GM13977 (cell line): ENCODE measurements at regions not wholly inside any gene's neighbourhood (a gene's known extent, or its start where the extent isn't known, plus 50 kb on each side); places are given as distances from the start of the nearest gene placed in this dataset.

ENCODE experiments used
- DNase-seq: peaks from one replicate; pipeline ENCODE4 v3.0.0; 2012; ENCODE audit warnings: low spot score
- CTCF ChIP-seq: IDR thresholded peaks from 2 replicates; pipeline ENCODE4 v1.5.1; 2012; ENCODE audit warnings: mild to moderate bottlenecking, control low read depth; ENCODE audit not compliant: insufficient read depth; ENCODE audit errors: extremely low read depth, missing control alignments
- in situ Hi-C: fragments of 300-500 bp; cut with MboI; formaldehyde crosslinking; loops from one replicate; pipeline ENCODE4 v1.12.0; 2022; ENCODE audit warnings: low sequenced_read_pairs, low pct_unique_long_range_greater_than_20kb, mixed read lengths, inconsistent platforms; ENCODE audit not compliant: unreplicated experiment

- in situ Hi-C loops = loop anchor here (25.0 kb wide), 1 partner anchor 804 kb away; no protein-coding TSS in a partner anchor
- DNase-seq = no peak
- TF ChIP-seq CTCF = no peak
These were observed 534.5 kb upstream of the SEMA6D start for GRCh38 chr15:47182818-47183217.

GRCh38 chr15:47184003-47184907, 533.0 kb upstream of the SEMA6D start:
- DNase-seq = no peak
- TF ChIP-seq CTCF = no peak
- in situ Hi-C loops = loop anchor here (25.0 kb wide), 1 partner anchor 803 kb away; no protein-coding TSS in a partner anchor

GRCh38 chr15:47184908-47185801, 532.1 kb upstream of the SEMA6D start:
- no peak for TF ChIP-seq CTCF
- no peak for DNase-seq
- in situ Hi-C loops = loop anchor here (25.0 kb wide), 1 partner anchor 802 kb away; no protein-coding TSS in a partner anchor

GRCh38 chr15:47186075-47186474, 531.2 kb upstream of the SEMA6D start:
- in situ Hi-C loops = loop anchor here (25.0 kb wide), 1 partner anchor 801 kb away; no protein-coding TSS in a partner anchor
- no peak for TF ChIP-seq CTCF
- DNase-seq = no peak

DNA sequence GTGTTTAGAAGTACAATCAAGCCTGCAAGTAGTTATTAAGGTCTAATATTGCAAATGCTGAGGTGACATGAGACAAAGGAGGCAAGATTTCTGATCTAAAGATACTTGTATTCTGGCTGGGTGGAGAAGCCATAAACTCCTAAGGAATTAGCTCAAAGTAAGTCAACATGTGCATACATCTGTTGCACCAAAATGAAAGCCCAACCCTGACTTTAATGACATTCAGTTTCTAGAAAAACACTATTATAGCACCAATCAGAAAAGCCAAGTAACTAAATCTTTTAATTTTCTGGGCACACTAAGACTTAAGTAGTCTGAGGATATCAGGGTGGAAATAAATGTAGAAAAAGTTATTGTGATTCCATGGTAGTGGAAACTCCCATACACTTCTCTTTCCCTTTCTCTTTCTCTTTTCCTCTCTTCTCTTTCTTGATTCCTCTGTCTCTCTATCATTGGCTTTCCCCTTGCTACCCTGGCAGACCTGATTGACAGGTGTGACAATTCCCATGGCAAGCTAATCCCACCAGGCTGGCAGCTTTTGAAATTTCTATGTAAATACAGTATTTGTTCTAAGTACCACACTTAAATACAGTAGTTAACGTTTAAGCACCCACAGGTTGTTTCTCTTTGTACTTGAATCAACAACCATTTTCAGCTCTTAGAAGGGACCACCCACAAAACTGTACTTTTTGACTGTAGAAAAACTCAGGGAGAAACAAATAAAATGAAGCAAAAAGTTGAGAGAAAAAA, 528.4 kb upstream of the SEMA6D start:
- DNase-seq = no peak
- in situ Hi-C loops = loop anchor here (25.0 kb wide), 1 partner anchor 798 kb away; no protein-coding TSS in a partner anchor

More for the DNA sequence above, 528.4 kb upstream of the SEMA6D start:
- no peak for TF ChIP-seq CTCF
